ENCODE measurements at regions not wholly inside any gene's neighbourhood (a gene's known extent, or its start where the extent isn't known, plus 50 kb on each side); places are given as distances from the start of the nearest gene placed in this dataset.
"Not testable (repeated sequence)": the region's sequence is repeated elsewhere in the genome, so short reads cannot be mapped to it uniquely, and the experiment has no call there.

DNA sequence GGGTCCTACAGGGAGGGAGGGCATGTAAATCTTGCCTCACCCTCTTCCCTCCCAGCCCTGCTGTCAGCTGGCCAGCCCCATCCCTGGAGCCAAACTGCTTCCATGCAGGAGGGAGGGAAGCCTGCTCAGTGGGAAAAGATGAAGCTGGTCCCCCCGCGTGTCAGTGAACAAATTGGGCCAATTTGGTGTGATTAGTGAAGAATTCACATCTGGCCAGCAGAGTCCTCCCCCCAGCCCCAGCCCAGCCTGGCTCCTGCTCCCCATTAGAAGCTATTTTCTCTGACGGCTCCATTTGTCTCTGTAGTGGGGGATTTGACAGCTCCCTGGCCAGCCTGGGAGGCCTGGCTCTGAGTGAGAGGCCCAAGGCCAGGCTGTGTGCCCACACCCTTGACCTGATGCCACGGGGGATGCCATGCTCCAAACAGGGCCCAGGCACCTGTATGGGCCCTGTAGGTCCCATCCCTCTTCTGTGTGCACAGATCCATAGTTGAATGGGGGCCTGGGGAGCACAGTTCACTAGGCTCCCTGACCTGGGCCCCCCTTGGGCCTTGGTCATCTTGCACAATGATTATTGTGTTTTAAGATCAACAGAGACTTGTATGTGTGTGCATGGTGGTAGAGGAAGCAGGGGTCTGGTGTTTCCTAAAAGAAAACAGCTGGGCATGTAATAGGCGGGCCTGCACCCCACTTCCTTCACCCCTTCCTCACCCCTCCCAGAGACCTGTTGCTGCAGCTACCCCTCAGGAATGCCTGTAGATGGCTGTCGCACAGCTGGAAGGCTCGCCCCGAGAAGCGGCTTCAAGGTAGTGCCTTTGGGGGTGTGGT, 50.7 kb upstream of the TAC4 start:
- no peaks in the 10 kb centered on the region for H3K9me3 ChIP-seq
- no peak for DNase-seq
- intact Hi-C loops (cut with DNase I, micrococcal nuclease) = no loop called here
- no peak for ATAC-seq
- H3K36me3 ChIP-seq (ENCODE audit: low read depth) = no peaks in the 10 kb centered on the region
- H3K4me3 ChIP-seq = no peak overlapping the region
- H3K4me1 ChIP-seq (ENCODE audit: low read depth) = no peaks in the 10 kb centered on the region
- TF ChIP-seq, protein P1, sequence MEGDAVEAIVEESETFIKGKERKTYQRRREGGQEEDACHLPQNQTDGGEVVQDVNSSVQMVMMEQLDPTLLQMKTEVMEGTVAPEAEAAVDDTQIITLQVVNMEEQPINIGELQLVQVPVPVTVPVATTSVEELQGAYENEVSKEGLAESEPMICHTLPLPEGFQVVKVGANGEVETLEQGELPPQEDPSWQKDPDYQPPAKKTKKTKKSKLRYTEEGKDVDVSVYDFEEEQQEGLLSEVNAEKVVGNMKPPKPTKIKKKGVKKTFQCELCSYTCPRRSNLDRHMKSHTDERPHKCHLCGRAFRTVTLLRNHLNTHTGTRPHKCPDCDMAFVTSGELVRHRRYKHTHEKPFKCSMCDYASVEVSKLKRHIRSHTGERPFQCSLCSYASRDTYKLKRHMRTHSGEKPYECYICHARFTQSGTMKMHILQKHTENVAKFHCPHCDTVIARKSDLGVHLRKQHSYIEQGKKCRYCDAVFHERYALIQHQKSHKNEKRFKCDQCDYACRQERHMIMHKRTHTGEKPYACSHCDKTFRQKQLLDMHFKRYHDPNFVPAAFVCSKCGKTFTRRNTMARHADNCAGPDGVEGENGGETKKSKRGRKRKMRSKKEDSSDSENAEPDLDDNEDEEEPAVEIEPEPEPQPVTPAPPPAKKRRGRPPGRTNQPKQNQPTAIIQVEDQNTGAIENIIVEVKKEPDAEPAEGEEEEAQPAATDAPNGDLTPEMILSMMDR (IDR thresholded peaks at IDR 0.05) = no peak

DNA sequence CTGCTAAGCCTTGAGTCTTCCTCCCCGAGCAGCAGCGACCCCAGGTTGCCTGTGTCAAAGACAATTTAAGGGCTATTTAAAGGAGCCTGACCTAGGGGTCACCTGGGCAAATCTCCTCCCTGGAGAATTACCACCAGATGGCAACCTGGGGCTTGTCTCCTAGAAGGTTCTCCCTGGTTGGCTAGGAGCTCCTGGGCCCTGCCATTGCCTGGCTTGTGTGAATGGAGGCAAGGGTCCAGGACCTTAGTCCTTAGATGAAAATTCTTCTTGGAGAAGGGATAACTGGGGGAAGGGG, 51.3 kb upstream of the TAC4 start:
- ATAC-seq = no peak
- H3K4me1 ChIP-seq (ENCODE audit: low read depth) = no peaks in the 10 kb centered on the region
- intact Hi-C loops (cut with DNase I, micrococcal nuclease) = no loop called here
- H3K36me3 ChIP-seq (ENCODE audit: low read depth) = no peaks in the 10 kb centered on the region
- peak in 1 of 3 donors; percentile 6 for DNase-seq
- no peak overlapping the region for H3K4me3 ChIP-seq
- TF ChIP-seq, protein P1 (IDR thresholded peaks at IDR 0.05) = no peak
- no peaks in the 10 kb centered on the region for H3K9me3 ChIP-seq

DNA sequence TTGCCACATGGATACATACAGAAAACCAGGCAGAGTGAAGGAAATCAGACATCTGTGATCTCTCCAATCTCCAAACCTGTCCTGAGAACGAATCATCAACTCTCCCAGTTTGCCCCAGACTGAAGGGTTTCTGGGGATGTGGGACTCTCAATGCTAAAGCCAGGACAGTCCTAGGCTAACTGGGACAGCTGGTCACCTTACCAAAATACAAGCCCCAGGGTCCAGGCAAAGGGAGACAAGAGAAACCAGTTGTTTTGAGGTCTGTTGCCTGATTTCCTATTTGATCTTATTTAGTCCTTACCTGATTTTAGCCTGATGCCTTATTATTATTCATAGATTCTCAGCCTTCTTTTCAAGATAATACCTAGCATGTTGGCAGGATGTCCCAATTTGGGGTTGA, 51.7 kb upstream of the TAC4 start:
- Histone ChIP-seq H3K4me3 (no peak overlapping the region), H3K9me3 (no peaks in the 10 kb centered on the region), H3K36me3 (ENCODE audit: low read depth) (no peaks in the 10 kb centered on the region), H3K4me1 (ENCODE audit: low read depth) (no peaks in the 10 kb centered on the region)
- no peak for ATAC-seq
- TF ChIP-seq, protein P1 (IDR thresholded peaks at IDR 0.05) = no peak
- intact Hi-C loops (cut with DNase I, micrococcal nuclease) = no loop called here
- DNase-seq = no peak

DNA sequence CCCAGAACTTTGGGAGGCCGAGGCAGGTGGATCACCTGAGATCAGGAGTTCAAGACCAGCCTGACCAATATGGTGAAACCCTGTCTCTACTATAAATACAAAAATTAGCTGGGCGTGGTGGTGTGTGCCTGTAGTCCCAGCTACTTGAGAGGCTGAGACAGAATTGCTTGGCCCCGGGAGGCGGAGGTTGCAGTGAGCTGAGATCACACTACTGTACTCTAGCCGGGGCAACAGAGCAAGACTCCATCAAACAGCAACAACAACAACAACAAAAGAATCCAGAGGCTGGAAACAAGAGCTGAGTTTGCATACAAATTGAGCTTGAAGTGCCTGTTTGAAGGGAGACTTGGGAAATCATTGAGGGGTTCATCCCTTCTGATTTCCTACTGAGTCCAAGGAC, 52.9 kb upstream of the TAC4 start:
- ATAC-seq; H3K36me3 ChIP-seq (ENCODE audit: low read depth); DNase-seq; H3K9me3 ChIP-seq; H3K4me1 ChIP-seq (ENCODE audit: low read depth); H3K4me3 ChIP-seq; intact Hi-C loops (cut with DNase I, micrococcal nuclease): not testable (repeated sequence)

DNA sequence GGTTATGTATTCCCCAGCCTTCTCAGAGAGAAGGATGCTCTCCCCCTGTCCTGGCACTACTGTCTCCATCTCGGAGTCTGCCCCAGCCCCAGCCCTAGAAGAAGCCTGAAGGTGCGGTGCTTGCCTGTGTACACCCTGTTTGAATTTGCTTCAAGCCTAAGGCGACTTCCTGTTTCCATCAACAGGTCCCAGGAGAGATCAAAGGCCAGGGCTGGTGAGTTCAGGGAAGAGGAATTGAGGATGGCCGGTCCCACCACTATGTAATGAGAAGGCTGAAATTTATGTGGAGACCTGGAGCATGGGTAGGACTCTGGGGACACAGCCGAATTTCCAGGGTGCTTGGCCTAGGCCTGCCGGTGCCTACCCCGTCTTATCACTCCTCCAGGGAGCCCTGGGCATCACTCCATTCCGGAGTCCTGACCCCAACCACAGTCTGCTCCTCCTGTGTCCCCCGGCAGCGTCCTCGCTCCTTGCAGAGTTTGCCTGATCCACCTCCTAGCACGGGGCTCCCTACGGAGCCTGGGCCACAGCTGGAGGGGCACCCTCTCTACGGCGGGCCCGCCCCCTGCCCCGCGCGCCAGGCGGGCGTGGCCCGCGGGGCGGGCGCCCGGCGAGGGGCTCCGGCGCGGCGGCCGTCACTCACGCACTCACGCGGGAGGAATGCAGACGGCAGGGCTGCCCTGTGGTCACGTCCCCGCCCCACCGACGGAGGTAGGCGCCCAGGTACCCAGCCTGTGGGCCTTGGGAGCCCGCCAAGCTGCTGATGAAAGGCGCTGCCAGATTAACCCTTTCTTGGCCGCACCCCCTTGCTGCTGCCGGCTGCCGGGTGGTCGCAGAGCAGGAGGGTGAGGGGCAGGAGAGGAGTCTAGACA, 53.8 kb upstream of the TAC4 start:
- H3K4me3 ChIP-seq = no peak overlapping the region

More for the DNA sequence above, 53.8 kb upstream of the TAC4 start:
- ATAC-seq (no peak), DNase-seq (no peak)
- intact Hi-C loops (cut with DNase I, micrococcal nuclease) = no loop called here
- Histone ChIP-seq H3K9me3 (no peaks in the 10 kb centered on the region), H3K36me3 (ENCODE audit: low read depth) (no peaks in the 10 kb centered on the region), H3K4me1 (ENCODE audit: low read depth) (no peaks in the 10 kb centered on the region)
- TF ChIP-seq, protein P1 (IDR thresholded peaks at IDR 0.05) = no peak
